ENCODE measurements at regions not wholly inside any gene's neighbourhood (a gene's known extent, or its start where the extent isn't known, plus 50 kb on each side); places are given as distances from the start of the nearest gene placed in this dataset.

DNA sequence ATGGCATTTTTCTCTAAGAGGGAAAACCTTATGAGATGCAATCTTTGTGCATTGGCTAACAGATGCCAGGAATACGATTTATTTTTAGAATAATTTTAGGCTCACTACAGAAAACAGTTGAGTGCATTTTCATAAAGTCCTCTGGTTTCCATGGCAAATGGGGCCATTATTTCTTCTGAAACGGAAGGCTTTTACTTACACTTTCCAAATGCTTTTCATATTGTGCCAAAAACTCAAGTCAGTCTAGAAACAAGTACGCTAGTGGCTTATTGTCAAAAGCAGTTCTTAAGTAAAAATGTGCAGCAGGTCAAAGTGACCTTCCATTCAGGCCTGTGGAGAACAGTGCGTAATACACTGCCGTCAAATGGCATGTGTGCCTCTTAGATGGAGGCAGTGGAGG lies 628.7 kb downstream of the EFNB2 start:
- DNase-seq (ENCODE audit: low read depth): no peak
- TF ChIP-seq, protein P1, sequence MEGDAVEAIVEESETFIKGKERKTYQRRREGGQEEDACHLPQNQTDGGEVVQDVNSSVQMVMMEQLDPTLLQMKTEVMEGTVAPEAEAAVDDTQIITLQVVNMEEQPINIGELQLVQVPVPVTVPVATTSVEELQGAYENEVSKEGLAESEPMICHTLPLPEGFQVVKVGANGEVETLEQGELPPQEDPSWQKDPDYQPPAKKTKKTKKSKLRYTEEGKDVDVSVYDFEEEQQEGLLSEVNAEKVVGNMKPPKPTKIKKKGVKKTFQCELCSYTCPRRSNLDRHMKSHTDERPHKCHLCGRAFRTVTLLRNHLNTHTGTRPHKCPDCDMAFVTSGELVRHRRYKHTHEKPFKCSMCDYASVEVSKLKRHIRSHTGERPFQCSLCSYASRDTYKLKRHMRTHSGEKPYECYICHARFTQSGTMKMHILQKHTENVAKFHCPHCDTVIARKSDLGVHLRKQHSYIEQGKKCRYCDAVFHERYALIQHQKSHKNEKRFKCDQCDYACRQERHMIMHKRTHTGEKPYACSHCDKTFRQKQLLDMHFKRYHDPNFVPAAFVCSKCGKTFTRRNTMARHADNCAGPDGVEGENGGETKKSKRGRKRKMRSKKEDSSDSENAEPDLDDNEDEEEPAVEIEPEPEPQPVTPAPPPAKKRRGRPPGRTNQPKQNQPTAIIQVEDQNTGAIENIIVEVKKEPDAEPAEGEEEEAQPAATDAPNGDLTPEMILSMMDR (conservative IDR thresholded peaks at IDR 0.05; ENCODE audit: control insufficient read depth, insufficient read depth, low read depth, low read length): no peak
- no peak overlapping the region for H3K4me3 ChIP-seq (ENCODE audit: control insufficient read depth, low read depth, low read length)

DNA sequence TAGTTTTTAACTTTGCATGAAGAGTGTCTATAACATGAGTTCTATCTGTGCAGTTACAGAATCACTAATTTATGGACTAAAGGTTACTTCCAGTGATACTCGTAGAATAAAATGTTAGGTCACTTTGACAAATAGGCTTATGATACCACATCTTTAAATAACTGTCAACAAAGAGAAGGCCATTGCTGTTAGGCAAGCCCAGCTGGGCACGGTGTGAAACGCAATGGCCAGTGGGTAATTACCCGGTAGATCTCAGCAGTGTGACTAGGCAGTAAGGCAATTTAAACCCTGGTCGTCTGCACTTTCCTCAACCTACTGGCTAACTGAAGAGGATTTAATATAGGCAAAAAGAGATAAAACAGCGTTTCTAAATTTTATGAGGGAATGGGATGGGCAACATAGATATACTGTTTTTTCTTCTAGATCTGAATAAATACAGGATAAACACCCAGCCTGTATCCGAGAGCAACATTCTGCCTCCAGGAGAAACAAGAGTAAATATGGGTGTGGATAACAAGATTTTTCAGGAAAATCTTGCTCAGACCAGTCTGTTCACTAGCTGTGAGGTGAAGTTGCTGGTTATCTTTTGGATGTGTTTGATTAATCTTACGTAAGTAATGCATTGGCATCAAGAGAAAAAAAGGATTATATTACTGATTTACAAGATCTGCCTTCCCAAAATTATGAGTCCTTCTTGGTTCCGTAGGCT lies 631.3 kb downstream of the EFNB2 start:
- no peak for DNase-seq (ENCODE audit: low read depth)
- no peak overlapping the region for H3K4me3 ChIP-seq (ENCODE audit: control insufficient read depth, low read depth, low read length)

DNA sequence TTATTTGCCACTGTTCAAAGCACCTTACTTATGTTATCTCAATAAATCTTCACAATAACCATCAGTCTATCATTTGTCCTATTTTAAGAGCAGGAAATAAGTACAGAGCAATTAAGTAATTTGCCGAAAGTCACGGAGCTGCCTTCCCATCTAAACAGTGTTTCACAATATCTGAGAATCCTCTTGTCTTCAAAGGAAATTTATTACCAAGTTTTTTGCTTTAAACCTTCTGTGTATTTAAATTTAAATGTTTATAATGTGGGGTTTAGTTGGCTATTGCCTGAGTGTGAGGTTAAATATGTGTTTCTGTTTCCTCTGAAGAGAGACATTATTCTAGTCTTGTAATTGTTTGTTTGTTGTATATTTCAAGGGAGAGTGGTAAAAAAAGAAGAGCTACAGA lies 633.1 kb downstream of the EFNB2 start:
- TF ChIP-seq, protein P1 (conservative IDR thresholded peaks at IDR 0.05; ENCODE audit: control insufficient read depth, insufficient read depth, low read depth, low read length): no peak
- H3K4me3 ChIP-seq (ENCODE audit: control insufficient read depth, low read depth, low read length): no peak overlapping the region
- DNase-seq (ENCODE audit: low read depth): no peak

More for the DNA sequence above, 631.3 kb downstream of the EFNB2 start:
- TF ChIP-seq, protein P1 (conservative IDR thresholded peaks at IDR 0.05; ENCODE audit: control insufficient read depth, insufficient read depth, low read depth, low read length): no peak

GRCh38 chr13:105897575-105897974 lies 637.9 kb downstream of the EFNB2 start:
- H3K4me3 ChIP-seq (ENCODE audit: control insufficient read depth, low read depth, low read length): no peak overlapping the region
- DNase-seq (ENCODE audit: low read depth): no peak
- TF ChIP-seq, protein P1 (conservative IDR thresholded peaks at IDR 0.05; ENCODE audit: control insufficient read depth, insufficient read depth, low read depth, low read length): no peak

DNA sequence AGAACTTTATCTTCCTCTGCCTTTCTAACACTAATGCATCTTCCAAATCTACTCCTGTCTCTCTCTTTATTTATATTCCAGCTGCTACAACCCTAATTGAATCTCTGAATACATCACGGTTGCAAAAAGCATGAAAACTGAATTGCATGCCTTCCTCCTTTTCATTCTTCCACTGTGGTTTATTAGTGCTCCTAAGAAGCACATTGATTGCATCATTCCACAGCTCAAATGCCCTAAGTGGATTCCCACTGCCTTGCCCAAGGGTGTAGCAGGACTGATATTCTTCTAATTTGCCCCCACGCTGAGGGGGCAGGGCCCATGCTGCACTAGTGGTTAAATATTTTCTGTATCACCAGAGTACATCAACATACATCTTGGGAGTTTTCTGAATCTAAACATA lies 640.8 kb downstream of the EFNB2 start:
- TF ChIP-seq, protein P1 (conservative IDR thresholded peaks at IDR 0.05; ENCODE audit: control insufficient read depth, insufficient read depth, low read depth, low read length): no peak
- no peak overlapping the region for H3K4me3 ChIP-seq (ENCODE audit: control insufficient read depth, low read depth, low read length)
- no peak for DNase-seq (ENCODE audit: low read depth)

GRCh38 chr13:105890509-105890908 lies 645.0 kb downstream of the EFNB2 start:
- TF ChIP-seq, protein P1 (conservative IDR thresholded peaks at IDR 0.05; ENCODE audit: control insufficient read depth, insufficient read depth, low read depth, low read length): no peak
- DNase-seq (ENCODE audit: low read depth): no peak
- H3K4me3 ChIP-seq (ENCODE audit: control insufficient read depth, low read depth, low read length): no peak overlapping the region
